ENCODE measurements at regions not wholly inside any gene's neighbourhood (a gene's known extent, or its start where the extent isn't known, plus 50 kb on each side); places are given as distances from the start of the nearest gene placed in this dataset.

DNA sequence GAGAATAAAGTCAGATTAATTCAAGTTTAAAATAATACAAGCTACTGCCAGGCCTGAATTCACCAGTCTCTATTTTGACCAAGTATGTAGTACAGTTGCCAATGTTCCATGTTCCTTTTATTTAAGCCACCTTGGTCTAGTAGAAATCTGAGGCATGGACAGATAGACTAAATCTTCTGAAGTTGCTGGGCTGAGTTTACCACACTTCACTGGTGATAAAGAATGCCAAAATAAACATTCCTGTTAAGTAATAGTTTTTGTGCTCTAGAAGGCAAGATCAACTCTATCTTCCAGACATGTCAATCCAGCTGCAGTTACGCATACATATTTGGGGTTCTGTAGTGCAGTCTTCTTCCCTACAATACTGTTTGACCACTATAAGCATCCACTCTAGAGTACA is 83.9 kb upstream of the C11orf87 start:
- TF ChIP-seq, protein P1, sequence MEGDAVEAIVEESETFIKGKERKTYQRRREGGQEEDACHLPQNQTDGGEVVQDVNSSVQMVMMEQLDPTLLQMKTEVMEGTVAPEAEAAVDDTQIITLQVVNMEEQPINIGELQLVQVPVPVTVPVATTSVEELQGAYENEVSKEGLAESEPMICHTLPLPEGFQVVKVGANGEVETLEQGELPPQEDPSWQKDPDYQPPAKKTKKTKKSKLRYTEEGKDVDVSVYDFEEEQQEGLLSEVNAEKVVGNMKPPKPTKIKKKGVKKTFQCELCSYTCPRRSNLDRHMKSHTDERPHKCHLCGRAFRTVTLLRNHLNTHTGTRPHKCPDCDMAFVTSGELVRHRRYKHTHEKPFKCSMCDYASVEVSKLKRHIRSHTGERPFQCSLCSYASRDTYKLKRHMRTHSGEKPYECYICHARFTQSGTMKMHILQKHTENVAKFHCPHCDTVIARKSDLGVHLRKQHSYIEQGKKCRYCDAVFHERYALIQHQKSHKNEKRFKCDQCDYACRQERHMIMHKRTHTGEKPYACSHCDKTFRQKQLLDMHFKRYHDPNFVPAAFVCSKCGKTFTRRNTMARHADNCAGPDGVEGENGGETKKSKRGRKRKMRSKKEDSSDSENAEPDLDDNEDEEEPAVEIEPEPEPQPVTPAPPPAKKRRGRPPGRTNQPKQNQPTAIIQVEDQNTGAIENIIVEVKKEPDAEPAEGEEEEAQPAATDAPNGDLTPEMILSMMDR (conservative IDR thresholded peaks at IDR 0.05; ENCODE audit: low read depth, low read length), result no peak
- TF ChIP-seq EZH2 (IDR thresholded peaks at IDR 0.05; ENCODE audit: borderline replicate concordance, low read depth, low read length, poor library complexity, severe bottlenecking), result no peak

Data from A673 (cell line).